ENCODE measurements at regions not wholly inside any gene's neighbourhood (a gene's known extent, or its start where the extent isn't known, plus 50 kb on each side); places are given as distances from the start of the nearest gene placed in this dataset.

DNA sequence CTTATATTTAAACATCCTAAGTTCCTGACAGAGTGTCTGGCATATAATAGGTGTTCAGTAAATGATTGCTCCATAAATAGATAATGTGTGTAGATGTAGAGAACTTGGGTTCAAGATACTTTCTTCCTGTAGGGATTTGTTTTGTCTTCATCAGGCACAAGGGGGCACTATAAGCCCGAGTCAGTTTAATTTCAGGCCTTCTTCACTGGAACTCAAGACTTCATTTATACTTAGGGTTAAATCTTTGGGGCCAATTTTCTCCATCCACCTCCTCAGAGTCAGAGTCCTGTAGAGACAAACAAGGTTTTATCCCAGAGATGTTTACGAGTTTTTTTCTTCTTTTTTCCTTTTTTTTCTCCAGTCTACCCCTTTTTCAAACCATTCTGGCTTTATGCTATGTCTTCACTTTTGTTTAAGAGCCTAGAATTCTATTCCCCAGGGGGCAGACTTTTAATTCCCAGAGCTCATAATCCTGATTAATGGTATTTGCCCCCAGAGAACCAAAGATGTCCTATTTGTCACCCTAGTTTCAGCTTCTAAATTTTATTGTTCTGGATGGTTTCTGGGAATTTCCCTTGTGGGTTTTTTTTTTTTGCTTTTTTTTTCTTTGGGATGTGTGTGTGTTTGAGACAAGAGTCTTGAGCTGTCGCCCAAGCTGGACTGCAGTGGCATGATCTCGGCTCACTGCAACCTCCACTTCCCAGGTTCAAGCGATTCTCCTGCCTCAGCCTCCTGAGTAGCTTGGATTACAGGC lies 88.4 kb downstream of the HFE start:
- no peaks in the 10 kb centered on the region for H3K36me3 ChIP-seq (ENCODE audit: control insufficient read depth in 4 of 4, insufficient read depth in 3 of 4, low read depth in 1 of 4, low read length in 3 of 4)
- H3K9ac ChIP-seq (ENCODE audit: low read depth in 1 of 2, low read length in 2 of 2) = peak overlapping the region in 1 of 2 donors; percentile 18
- WGBS = 69% methylated on average over 5 of the region's 5 CpGs
- no peak overlapping the region for H3K4me3 ChIP-seq (ENCODE audit: low read depth in 1 of 3, low read length in 3 of 3)
- TF ChIP-seq EGR1 (IDR thresholded peaks at IDR 0.05; ENCODE audit: low read depth in 2 of 2) (no peak), RAD21 (IDR thresholded peaks at IDR 0.05) (peak; percentile 77 to 81)
- TF ChIP-seq, protein P1, sequence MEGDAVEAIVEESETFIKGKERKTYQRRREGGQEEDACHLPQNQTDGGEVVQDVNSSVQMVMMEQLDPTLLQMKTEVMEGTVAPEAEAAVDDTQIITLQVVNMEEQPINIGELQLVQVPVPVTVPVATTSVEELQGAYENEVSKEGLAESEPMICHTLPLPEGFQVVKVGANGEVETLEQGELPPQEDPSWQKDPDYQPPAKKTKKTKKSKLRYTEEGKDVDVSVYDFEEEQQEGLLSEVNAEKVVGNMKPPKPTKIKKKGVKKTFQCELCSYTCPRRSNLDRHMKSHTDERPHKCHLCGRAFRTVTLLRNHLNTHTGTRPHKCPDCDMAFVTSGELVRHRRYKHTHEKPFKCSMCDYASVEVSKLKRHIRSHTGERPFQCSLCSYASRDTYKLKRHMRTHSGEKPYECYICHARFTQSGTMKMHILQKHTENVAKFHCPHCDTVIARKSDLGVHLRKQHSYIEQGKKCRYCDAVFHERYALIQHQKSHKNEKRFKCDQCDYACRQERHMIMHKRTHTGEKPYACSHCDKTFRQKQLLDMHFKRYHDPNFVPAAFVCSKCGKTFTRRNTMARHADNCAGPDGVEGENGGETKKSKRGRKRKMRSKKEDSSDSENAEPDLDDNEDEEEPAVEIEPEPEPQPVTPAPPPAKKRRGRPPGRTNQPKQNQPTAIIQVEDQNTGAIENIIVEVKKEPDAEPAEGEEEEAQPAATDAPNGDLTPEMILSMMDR (IDR thresholded peaks at IDR 0.05; ENCODE audit: low read depth, low read length, missing input control) = peak; percentile 46
- H3K27ac ChIP-seq (ENCODE audit: low read depth in 1 of 2, low read length in 2 of 2) = no peak overlapping the region
- no peak for DNase-seq (ENCODE audit: low spot score)
- peaks cover 0 to 9% (median 3%) of the 10 kb centered on the region in 4 donors for H3K4me1 ChIP-seq (ENCODE audit: control insufficient read depth in 4 of 4, insufficient read depth in 4 of 4, low read length in 3 of 4)
- H3K27me3 ChIP-seq (ENCODE audit: control insufficient read depth in 4 of 4, insufficient read depth in 4 of 4, low read length in 3 of 4) = no peaks in the 10 kb centered on the region
- no peaks in the 10 kb centered on the region for H3K9me3 ChIP-seq (ENCODE audit: control insufficient read depth in 4 of 4, low read length in 3 of 4)

DNA sequence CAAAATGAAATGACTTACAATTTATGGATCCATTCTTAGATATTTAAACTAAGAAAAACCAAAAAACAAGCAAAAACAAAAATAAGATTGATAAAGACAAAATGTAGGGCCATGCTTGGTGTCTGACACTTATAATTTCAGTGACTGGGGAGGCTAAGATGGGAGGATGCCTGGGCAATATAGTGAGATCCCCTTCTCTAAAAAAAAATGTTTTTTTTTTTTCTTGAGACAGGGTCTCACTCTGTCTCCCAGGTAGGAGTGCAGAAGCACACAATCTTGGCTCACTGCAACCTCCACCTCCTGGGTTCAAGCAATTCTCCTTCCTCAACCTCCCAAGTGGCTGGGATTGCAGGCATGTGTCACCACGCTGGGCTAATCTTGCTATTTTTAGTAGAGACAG lies 92.4 kb downstream of the HFE start:
- H3K4me1 ChIP-seq (ENCODE audit: control insufficient read depth in 4 of 4, insufficient read depth in 4 of 4, low read length in 3 of 4) = peaks cover 0 to 9% (median 5%) of the 10 kb centered on the region in 4 donors
- H3K27ac ChIP-seq (ENCODE audit: low read depth in 1 of 2, low read length in 2 of 2) = no peak overlapping the region
- H3K27me3 ChIP-seq (ENCODE audit: control insufficient read depth in 4 of 4, insufficient read depth in 4 of 4, low read length in 3 of 4) = no peaks in the 10 kb centered on the region
- no peak overlapping the region for H3K9ac ChIP-seq (ENCODE audit: low read depth in 1 of 2, low read length in 2 of 2)
- TF ChIP-seq, protein P2, sequence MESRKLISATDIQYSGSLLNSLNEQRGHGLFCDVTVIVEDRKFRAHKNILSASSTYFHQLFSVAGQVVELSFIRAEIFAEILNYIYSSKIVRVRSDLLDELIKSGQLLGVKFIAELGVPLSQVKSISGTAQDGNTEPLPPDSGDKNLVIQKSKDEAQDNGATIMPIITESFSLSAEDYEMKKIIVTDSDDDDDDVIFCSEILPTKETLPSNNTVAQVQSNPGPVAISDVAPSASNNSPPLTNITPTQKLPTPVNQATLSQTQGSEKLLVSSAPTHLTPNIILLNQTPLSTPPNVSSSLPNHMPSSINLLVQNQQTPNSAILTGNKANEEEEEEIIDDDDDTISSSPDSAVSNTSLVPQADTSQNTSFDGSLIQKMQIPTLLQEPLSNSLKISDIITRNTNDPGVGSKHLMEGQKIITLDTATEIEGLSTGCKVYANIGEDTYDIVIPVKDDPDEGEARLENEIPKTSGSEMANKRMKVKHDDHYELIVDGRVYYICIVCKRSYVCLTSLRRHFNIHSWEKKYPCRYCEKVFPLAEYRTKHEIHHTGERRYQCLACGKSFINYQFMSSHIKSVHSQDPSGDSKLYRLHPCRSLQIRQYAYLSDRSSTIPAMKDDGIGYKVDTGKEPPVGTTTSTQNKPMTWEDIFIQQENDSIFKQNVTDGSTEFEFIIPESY (IDR thresholded peaks at IDR 0.05) = no peak
- TF ChIP-seq, protein P3, sequence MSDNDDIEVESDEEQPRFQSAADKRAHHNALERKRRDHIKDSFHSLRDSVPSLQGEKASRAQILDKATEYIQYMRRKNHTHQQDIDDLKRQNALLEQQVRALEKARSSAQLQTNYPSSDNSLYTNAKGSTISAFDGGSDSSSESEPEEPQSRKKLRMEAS (IDR thresholded peaks at IDR 0.05) = no peak
- TF ChIP-seq HNF4G (IDR thresholded peaks at IDR 0.05) = no peak
- no peak for TF ChIP-seq YY1 (IDR thresholded peaks at IDR 0.05)
- no peak for TF ChIP-seq NR2F2 (IDR thresholded peaks at IDR 0.05)
- TF ChIP-seq RXRA (IDR thresholded peaks at IDR 0.05) = no peak
- TF ChIP-seq HNF4A (conservative IDR thresholded peaks at IDR 0.05) = no peak
- no peak for TF ChIP-seq TAF1 (conservative IDR thresholded peaks at IDR 0.05)
- no peaks in the 10 kb centered on the region for H3K36me3 ChIP-seq (ENCODE audit: control insufficient read depth in 4 of 4, insufficient read depth in 3 of 4, low read depth in 1 of 4, low read length in 3 of 4)
- DNase-seq (ENCODE audit: low spot score) = no peak
- H3K9me3 ChIP-seq (ENCODE audit: control insufficient read depth in 4 of 4, low read length in 3 of 4) = no peaks in the 10 kb centered on the region
- no peak overlapping the region for H3K4me3 ChIP-seq (ENCODE audit: low read depth in 1 of 3, low read length in 3 of 3)
- WGBS = 95% methylated on average over 1 of the region's 1 CpG

DNA sequence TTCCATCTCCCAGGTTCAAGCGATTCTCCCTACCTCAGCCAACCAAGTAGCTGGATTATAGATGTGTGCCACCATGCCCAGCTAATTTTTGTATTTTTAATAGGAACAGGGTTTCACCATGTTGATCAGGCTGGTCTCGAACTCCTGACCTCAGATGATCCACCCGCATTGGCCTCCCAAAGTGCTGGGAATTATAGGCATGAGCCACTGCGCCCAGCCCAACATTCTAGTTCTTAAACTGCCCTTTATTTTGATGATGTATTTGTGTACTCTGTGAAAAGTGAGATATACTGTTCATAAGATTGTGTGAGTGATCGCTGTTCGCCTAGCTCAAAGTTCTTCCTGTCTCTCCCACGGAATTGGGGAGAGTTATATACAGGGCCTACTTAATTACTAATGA lies 93.1 kb downstream of the HFE start:
- peaks cover 0 to 9% (median 5%) of the 10 kb centered on the region in 4 donors for H3K4me1 ChIP-seq (ENCODE audit: control insufficient read depth in 4 of 4, insufficient read depth in 4 of 4, low read length in 3 of 4)
- no peak for DNase-seq (ENCODE audit: low spot score)
- no peak overlapping the region for H3K9ac ChIP-seq (ENCODE audit: low read depth in 1 of 2, low read length in 2 of 2)
- TF ChIP-seq RAD21 (IDR thresholded peaks at IDR 0.05) (no peak), EGR1 (IDR thresholded peaks at IDR 0.05; ENCODE audit: low read depth in 2 of 2) (no peak), FOXA1 (IDR thresholded peaks at IDR 0.05) (no peak), TAF1 (conservative IDR thresholded peaks at IDR 0.05) (no peak)
- TF ChIP-seq, protein P3 (IDR thresholded peaks at IDR 0.05) = no peak
- TF ChIP-seq, protein P2 (IDR thresholded peaks at IDR 0.05) = no peak
- no peak overlapping the region for H3K4me3 ChIP-seq (ENCODE audit: low read depth in 1 of 3, low read length in 3 of 3)
- H3K9me3 ChIP-seq (ENCODE audit: control insufficient read depth in 4 of 4, low read length in 3 of 4) = no peaks in the 10 kb centered on the region
- H3K27ac ChIP-seq (ENCODE audit: low read depth in 1 of 2, low read length in 2 of 2) = no peak overlapping the region
- WGBS = 96% methylated on average over 7 of the region's 7 CpGs
- no peaks in the 10 kb centered on the region for H3K27me3 ChIP-seq (ENCODE audit: control insufficient read depth in 4 of 4, insufficient read depth in 4 of 4, low read length in 3 of 4)
- no peaks in the 10 kb centered on the region for H3K36me3 ChIP-seq (ENCODE audit: control insufficient read depth in 4 of 4, insufficient read depth in 3 of 4, low read depth in 1 of 4, low read length in 3 of 4)

All from liver (tissue), 8 donors.